NCI-H2029 treated with DMSO at 0.1 percent for 48 hours (cell line): ENCODE measurements at regions not wholly inside any gene's neighbourhood (a gene's known extent, or its start where the extent isn't known, plus 50 kb on each side); places are given as distances from the start of the nearest gene placed in this dataset.
"Not testable (repeated sequence)": the region's sequence is repeated elsewhere in the genome, so short reads cannot be mapped to it uniquely, and the experiment has no call there.

Experiments
- DNase-seq: peaks from one replicate; lab custom pipeline; 2025; lab: John Stamatoyannopoulos, UW

DNA sequence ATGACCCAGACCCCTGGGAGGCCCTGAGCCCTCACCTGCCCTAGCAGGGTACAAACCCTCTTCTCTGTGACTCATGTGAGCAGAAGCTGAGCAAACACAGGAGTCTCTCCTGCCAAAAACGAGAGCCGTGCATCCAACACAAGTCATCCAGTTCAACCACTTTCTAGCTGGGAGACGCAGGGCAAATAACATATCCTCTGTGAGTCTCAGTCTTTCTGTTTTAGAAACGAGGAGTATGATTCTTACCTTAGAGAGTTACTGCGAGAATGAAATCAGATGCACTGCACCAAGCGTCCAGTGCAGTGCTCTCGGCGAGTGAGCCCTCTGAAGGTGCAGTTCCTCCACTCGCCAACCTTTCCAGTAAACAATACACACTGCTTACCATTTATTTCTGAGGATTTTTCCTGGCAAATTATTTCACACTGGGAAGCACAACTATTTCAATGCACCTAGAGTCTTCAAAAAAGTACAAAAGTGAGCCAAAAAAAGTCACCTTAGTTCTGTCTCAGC, 331.8 kb upstream of the MYT1L start:
- DNase-seq: peak; percentile 42

DNA sequence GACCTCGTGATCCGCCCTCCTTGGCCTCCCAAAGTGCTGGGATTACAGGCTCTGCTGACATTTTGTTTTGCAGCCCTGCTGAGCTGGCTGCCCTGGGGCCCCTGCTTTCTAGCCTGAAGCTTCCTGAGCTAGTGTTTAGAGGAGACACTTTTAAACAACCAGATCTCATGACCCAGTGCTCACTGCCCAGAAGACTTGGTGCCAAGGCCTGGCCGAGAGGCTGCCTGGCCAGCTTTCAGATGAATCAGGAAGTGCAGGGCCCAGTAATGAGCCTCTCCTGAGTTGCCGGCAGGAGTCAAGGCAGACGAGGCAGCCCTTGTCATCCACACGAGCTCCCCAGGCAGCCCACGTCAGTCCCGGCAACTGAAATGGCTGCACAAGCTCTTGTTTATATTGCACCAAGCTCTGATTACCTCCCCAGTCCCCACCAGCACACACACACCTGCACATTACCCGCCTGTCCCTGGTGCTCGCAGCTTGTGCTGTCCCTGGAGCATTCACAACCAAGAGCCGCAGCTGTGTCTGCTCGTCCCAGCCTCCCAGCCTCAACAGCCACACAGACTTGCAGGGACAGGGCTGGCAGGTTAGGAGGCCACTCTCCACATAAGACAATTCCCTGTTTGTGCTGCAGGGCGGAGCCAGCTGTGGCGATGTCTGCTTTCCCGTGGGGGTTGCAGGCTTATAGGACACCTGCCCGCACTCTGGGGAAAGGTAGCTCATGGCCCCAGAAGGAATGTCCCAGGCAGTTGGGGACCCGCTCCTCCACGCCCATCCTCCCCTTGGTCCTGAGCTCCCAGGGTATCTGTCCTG, 331.2 kb upstream of the MYT1L start:
- peak; percentile 63 for DNase-seq

DNA sequence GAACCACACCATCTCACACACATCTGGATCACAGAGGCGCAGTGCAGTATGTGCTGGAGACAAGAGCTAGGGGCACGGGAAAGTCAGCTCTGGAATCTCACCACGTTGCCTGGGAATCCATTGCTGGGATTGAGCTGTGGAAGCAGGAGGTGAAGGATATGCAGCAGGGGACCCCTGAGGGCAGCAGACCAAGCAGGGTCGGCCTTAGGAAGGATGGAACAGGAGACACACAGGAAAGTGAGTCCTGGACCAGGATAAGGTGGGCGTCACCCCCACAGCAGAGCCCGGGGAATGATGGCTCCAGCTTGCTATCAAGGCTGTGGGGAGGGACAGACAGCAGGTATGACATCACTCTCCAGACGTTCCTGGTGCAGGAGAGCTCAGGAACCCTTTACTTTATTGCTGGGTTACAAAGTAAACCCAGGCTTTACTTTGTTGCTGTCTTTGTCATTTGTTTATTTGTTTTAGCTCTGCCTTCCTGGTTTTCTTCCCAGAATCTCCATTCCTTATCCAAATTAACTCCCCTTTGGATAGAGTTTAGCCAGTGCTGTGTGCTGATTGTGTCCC, 329.8 kb upstream of the MYT1L start:
- DNase-seq: peak; percentile 65

DNA sequence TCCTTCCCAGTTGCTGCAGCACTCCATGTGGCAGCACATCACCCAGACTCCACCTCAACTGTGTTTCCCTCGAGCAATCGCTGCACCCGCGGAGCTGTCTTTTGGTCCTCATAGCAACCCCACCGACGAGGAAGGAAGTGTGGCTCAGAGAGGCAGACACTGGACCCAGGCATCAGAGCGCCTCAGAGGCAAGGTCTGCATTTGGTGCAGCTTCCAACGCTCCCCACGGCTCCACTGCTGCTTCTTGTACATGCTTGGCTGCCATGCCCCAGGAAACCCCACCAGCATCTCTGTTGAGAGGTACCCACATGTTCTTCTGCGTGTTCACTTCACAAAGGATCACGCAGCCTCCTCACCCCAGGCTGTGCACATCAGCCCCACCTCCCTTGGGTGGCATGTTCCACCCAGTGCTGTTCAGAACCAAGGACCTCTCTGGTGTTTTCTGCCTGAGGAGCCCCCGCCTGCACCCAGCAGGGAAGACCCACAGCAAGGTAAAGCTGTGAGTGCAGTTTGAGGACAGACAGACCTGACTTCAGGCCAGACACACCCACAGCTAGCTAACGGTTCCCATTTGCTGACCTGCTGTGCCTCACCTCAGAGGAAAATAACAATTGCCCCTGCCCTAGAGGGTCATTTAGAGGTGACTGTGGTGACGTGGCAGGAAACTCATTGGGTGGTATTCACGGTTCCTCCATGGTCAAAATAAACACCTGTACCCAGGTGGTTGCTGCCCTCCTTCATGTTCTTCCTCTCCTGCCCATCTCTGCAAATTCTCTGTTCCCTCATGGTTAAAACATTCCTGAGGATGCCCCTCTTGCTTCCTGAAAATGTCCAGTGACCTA, 326.3 kb upstream of the MYT1L start:
- no peak for DNase-seq

DNA sequence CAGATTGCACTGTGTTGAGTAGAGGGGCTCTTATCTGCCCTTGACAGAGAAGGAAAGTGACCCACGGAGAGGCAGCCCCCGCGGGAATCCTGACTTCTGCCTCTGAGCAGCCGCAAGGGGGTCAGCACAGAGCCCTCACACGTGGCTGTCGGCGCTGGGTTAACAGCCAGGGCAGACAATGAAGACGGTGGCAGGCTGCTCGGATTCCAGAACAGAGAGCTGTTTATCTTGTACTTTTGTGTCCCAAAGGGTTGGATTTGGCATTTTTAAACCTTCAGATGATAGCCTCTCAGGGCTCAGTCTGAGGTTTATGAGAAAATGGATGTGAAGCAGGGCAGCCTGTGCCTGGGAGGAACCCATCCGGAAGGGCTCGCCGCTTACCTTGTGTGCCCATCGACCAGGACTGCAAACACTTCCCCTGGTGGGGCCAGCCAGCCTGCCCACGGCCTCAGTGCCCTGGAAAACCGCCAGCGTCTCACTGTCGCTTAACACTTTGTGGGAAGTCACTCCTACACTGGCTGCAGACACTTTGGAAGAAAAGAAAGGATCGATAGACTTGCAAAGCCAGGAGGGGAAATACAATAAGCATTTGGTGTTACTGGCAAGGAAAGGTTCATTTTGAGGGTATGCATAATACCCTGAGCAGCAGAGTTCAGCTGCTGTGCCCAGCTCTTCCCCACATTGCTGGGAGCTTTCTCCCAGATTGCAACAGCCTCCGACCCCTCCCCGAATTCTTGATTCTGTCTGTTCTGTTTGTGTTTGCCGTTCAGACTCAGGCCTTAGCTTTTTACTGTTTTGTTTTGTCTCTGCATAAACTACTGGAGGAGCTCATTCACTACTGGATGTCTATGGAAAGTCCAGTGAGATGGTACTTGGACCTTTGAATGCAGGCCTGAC, 325.3 kb upstream of the MYT1L start:
- peak; percentile 23 for DNase-seq

DNA sequence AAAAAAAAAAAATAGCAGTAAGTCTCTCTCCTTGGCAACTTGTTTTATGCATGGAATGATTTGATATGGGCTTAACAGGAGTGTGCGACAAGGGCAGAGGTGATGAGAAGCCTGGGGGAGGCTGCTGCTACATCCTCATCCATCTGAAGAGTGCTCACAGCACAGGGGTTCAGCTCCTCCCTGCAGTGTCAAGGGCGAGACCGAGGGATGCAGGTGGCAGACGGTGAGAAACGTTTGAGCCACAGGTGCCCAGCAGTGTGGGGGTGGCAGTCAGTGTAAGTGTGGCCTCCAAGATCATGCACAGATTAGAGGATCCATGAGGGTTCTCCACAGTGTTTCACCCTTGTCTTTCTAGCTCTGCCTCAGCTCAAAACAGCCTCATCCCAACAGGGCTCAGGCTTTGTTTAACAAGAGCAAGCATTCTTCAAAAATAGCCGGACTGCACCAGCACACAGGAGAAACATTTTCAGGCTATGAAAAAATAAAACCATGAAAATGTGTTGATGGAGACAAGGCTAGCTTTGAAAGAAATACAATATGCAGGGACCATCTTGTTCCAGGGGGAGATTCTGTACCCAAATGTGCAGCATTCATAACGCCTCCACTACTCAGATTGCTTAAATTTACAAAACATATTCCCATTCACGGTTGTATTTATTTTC, 324.5 kb upstream of the MYT1L start:
- no peak for DNase-seq

DNA sequence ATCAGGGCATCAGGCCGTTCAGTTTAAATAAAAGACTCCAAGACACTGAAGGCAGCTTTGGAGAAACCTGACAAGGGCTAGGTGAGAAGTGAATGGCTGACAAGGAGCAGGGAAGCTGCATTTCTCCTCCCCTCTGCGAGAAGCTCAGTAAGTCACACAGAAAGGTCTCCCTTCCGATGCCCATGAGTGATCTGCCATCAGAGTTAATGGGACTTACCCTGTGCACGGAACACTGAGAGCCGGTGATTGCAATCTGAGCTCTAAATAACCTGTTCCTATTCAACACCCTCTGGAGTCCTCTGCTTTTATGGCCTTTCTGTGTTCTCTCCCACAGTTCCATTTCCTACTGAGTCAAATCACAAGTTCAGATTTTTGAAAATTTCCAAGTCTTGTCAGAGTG, 322.2 kb upstream of the MYT1L start:
- no peak for DNase-seq

DNA sequence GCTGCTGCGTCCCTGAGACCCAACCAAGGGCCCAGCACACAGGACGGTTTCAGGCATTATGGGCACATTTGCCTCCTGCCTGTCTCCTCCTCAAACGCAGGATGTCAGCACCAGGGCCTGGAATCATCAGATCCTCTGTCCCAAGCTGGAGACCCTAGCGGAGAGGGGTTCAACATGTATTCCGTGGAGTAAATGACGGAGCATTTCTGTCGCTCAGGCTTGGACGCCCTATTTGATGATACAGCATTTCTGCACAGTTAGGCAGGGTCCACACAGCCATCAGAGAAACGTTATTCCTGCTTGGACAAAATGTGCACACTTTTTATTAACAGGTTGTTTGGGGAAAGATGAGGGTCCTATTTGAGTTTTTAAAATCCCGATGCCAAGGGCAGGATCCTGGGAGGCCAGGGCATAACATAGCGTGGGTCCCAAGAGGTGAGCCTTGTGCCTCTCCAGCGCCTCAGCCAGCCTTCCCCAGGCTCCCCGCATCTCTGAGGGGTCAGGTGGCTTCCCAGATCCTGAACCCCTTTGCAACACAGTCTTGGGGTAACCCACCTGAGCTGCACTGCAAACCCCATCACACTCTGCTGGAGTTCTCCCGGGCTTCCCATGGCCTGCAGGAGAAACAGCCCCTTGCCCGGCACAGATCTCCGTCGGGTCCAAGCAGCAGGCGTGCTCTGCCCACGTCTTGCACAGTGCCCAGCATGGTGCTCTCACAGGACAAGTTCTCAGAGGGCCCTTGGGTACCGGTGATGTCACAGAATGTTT, 319.7 kb upstream of the MYT1L start:
- DNase-seq: no peak

DNA sequence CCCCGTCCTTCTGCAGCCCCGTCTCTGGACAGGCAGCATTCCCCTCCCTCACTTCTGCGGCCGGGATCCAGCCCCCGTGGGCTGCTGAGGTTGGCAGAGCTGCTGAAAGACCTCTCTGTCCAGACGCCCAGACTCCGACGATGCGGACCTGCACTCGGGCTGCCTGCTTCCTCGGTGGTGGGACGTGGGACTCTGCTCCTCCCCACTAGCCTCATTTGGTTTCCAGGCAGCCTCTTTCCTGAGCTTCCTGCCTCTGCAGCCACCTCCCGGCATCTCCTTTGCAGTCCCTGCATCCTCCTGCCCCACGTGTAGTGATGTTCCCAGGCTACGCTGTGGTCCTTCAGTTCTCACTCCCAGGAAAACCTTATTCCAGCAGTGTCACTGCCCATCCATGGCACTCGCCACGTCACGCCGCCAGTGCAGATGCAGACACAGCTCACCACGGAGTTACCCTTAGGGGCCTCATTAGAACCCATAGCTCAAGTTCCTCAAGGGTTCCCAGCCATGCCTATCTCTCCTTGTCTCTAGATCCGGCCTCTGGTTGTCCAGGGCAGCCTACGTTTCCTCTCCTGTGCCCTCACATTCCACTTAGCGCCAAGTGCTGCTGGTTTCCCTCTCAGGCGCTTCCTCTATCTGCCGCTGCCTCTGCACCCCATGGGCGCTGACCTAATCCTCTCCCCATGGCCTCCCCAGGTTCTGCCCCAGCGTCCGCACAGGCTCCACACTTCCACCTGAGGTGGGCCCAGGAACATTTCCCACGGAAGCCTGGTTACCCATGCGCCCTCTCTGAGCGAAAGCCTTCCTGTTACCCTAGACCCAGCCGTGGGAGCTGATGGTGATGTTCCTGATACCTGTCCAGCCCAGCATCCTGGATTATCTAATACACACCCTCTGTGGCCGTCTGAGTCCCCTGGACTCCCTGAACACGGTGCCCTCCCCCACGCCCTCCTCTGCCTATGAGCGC, 318.3 kb upstream of the MYT1L start:
- no peak for DNase-seq

DNA sequence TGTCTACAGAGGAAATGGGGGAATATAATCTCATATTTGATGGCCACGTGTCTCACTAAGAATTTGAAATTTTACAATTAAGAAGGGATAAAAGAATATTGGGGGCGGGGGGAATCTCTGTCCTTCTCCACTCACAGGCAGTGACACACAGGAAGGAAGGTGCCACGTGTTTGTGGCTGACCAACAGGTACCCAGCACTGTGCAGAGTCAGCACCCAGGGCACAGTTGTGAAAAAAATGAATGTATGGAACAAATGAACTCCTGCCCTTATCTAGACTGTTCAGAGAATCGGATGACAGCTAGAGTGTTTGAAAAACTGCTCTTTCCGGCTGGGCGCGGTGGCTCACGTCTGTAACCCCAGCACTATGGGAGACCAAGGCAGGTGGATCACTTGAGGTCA, 317.0 kb upstream of the MYT1L start:
- DNase-seq: no peak

DNA sequence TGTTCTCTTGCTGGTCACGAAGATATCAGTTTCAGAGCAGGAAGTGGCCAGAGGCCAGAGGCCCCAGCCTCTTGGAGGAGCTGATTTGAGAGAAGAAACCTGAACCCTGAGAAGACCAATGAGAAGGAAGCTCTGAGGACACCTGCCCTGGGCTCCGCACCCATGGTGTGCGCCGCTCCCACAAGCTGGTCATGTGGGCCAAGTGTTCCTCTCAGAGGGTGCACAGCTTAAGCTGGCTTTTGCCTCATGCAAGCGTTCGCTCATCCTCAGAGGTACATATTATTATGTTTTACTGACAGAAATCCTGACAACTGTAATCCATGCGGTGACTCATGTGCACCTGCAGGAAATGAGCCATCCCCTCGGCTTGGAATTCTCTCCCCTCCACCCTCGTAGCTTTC, 316.1 kb upstream of the MYT1L start:
- peak; percentile 78 for DNase-seq

DNA sequence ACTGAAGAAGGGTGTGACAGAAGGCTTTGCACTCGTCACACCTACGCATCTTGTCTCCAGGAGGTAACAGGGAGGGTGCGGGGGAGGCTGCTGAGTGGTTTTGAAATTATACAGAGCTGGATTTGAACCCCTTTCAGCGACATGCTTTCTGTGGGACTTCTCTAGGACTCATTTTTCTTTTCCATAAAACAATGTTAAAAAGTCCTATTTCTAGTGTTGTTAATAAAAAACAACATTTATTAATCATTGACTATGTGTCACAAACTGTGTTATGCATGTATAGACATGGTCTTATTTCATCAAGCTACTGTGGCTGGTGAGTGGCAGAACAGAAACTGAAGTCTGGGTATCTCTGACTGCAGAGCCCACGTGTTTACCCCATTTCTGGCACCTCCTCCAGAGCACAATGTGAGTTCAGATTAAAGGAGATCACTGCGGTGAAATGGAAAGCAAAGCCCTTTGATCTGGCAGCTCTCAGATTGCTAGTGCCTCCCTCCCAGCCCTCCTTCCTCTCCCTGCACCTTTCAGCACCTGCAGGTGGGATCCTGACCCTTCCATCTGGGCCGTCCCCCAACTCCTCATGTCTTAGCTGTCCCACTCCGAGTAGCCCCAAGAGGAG, 315.5 kb upstream of the MYT1L start:
- peak; percentile 78 for DNase-seq

DNA sequence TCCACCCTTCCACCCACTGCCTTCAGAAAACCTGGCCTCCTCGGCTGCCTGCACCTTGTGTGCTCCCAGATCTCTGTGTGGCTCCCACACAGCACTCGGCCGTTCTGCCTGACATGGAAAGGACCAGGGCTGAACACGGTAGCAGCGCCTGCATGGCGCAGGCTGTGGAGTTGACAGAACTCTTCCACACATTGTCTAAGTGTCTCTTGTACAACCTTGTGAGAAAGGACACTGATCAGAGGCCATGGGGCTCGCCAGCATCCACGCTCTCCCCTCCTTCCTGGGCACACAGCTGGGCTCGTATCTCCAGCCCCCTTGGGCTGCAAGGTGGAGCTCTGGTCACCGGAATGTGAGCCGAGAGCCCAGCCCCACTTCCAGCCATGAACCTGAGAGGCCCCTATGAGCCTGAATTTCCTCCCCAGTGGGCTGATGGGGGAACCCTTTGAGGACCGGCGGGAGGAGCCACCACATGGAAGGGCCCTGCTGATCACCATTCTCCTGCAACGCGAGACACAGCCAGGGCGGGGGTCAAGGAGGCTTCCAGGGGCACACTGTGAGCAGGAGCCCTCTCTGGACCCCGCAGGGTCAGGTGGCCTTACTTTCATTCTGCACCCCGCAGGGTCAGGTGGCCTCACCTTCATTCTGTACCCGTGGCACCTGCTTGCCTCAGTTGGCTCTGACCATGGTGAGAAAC, 314.2 kb upstream of the MYT1L start:
- DNase-seq: no peak

DNA sequence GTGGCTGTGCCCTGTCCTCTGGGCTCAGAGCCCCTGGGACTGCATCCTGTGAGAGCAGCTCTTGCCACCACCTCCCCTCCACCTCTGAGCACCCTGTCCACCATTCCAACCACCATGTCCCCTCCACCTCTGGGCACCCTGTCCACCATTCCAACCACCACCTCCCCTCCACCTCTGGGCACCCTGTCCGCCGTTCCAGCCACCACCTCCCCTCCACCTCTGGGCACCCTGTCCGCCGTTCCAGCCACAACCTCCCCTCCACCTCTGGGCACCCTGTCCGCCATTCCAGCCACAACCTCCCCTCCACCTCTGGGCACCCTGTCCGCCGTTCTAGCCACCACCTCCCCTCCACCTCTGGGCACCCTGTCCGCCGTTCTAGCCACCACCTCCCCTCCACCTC, 313.7 kb upstream of the MYT1L start:
- DNase-seq: not testable (repeated sequence)

DNA sequence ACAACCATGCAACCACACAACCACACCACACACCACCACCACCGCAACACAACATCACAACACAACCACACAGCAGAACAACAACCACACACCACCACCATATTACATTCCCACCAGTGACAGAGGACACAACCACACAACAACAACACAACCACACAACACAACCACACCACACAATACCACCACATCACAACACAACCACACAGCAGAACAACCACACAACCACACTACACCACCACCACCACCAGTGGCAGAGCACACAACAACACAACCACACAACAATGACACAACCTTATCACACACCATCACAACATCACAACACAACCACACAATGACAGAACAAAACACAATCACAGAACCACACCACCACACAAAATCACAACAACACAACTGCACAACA, 313.0 kb upstream of the MYT1L start:
- no peak for DNase-seq

DNA sequence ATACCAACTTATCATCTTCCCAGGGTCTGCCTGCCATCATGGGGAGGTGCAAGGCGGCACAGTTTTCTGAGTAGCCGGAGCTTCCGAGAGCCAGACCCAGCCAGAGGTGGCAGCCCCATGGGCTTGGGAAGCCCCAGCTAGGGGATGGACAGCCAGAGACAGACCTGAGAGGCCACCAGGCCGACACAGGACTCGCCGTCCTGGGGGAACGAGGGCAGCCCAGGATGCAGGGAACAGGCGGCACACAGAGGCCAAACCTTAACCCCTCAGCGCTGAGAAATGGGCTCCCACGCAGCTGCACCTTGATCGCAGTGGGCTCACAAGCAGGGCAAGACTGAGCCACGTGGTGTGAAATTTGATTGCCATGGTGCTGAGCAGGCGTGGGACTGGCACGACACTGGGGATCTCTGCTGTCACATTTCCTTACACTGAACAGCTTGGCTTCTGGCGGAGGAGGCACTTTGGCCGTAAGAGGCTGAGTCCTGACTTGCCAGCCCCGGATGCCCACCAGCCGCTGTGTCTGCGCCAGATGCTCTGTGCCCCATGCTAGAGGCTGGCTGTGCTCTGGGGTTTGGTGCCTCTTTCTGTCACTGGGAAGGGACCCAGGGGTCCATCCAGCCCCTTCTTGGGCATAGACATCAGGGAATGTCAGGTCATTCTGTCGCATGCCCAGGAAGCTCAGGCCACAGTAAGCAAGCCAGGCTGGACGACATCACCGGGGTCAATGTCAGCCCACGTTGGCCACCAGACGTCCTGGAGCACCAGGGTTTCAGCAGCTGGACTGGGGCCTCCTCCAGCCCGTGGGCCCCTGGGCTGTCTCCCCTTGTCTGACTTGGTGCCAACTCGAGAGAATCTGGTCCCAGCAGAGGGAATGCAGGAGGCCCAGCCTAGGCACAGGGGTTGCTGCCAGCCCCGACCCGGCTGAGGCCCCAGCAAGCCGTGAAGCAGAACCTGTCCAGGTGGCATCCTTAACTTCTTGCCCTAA, 312.1 kb upstream of the MYT1L start:
- DNase-seq: no peak
